MM.1S (cell line): ENCODE measurements at regions not wholly inside any gene's neighbourhood (a gene's known extent, or its start where the extent isn't known, plus 50 kb on each side); places are given as distances from the start of the nearest gene placed in this dataset.

Source experiments
- DNase-seq: peaks from one replicate; pipeline ENCODE4 v3.0.0-alpha.2; 2015
- H2AFZ ChIP-seq: fragments of 300-600 bp; sonication (generic); 2 replicates; pipeline ENCODE4 v1.6.0; 2016; ENCODE audit warnings: antibody characterized with exemption, low read length
- H3F3A ChIP-seq: fragments of 300-600 bp; sonication (generic); 2 replicates; pipeline ENCODE4 v1.6.1; 2016; ENCODE audit warnings: mild to moderate bottlenecking, antibody characterized with exemption, low read length, moderate library complexity, mixed read lengths; ENCODE audit not compliant: insufficient read depth
- H3K27ac ChIP-seq: fragments of 300-600 bp; sonication (generic); 2 replicates; pipeline ENCODE4 v1.5.1; 2016; ENCODE audit warnings: mild to moderate bottlenecking, low read length
- H3K27me3 ChIP-seq: fragments of 300-600 bp; sonication (generic); replicated peaks from 2 replicates; pipeline ENCODE4 v1.6.0; 2016; ENCODE audit warnings: low read length; ENCODE audit not compliant: insufficient read depth
- H3K36me3 ChIP-seq: fragments of 300-600 bp; sonication (generic); replicated peaks from 2 replicates; pipeline ENCODE4 v1.6.1; 2016; ENCODE audit warnings: mild to moderate bottlenecking, low read length, mixed read lengths; ENCODE audit not compliant: insufficient read depth
- H3K4me1 ChIP-seq: fragments of 300-600 bp; sonication (generic); 2 replicates; pipeline ENCODE4 v1.6.1; 2016; ENCODE audit warnings: low read length, mixed read lengths
- H3K4me2 ChIP-seq: fragments of 300-600 bp; sonication (generic); 2 replicates; pipeline ENCODE4 v1.6.0; 2016; ENCODE audit warnings: low read depth, low read length
- H3K4me3 ChIP-seq: fragments of 300-600 bp; sonication (generic); 2 replicates; pipeline ENCODE4 v1.5.1; 2016; ENCODE audit warnings: low read length, mixed read lengths
- H3K79me2 ChIP-seq: fragments of 300-600 bp; sonication (generic); 2 replicates; pipeline ENCODE4 v1.6.1; 2016; ENCODE audit warnings: mixed run types, low read length, mixed read lengths
- H3K9ac ChIP-seq: fragments of 300-600 bp; sonication (generic); 2 replicates; pipeline ENCODE4 v1.6.1; 2016; ENCODE audit warnings: low read length, mixed read lengths
- H3K9me2 ChIP-seq: fragments of 300-600 bp; sonication (generic); replicated peaks from 2 replicates; pipeline ENCODE4 v1.6.1; 2016; ENCODE audit warnings: mild to moderate bottlenecking, low read length, mixed read lengths; ENCODE audit not compliant: insufficient read depth
- H3K9me3 ChIP-seq: fragments of 300-600 bp; sonication (generic); replicated peaks from 2 replicates; pipeline ENCODE4 v1.6.1; 2016; ENCODE audit warnings: mild to moderate bottlenecking, low read length, mixed read lengths; ENCODE audit not compliant: insufficient read depth
- H4K20me1 ChIP-seq: fragments of 300-600 bp; sonication (generic); 2 replicates; pipeline ENCODE4 v1.6.1; 2016; ENCODE audit warnings: mild to moderate bottlenecking, low read length, moderate library complexity, mixed read lengths; ENCODE audit not compliant: insufficient read depth
- CTCF ChIP-seq: fragments of 300-600 bp; sonication (generic); IDR thresholded peaks from 2 replicates; pipeline ENCODE4 v1.5.1; 2016; ENCODE audit warnings: antibody characterized with exemption, low read length, mixed read lengths
- EZH2 ChIP-seq: fragments of 300-600 bp; sonication (generic); optimal IDR thresholded peaks from 2 replicates; pipeline ENCODE3; 2017; ENCODE audit warnings: low read depth, mild to moderate bottlenecking, antibody characterized with exemption, low read length, mixed read lengths
- EZH2phosphoT487 ChIP-seq: fragments of 300-600 bp; sonication (generic); IDR thresholded peaks from 2 replicates; pipeline ENCODE4 v1.6.1; 2018; ENCODE audit warnings: antibody characterized with exemption, low read length

- Histone ChIP-seq H3K36me3 (no peaks in the 10 kb centered on the region), H3K9me2 (no peaks in the 10 kb centered on the region), H3K79me2 (no peaks in the 10 kb centered on the region), H3K4me3 (no peak overlapping the region), H3K4me2 (no peak overlapping the region), H3F3A (no peaks in the 10 kb centered on the region), H3K27me3 (no peaks in the 10 kb centered on the region), H3K27ac (no peak overlapping the region), H3K9me3 (no peaks in the 10 kb centered on the region), H2AFZ (no peak overlapping the region), H4K20me1 (no peaks in the 10 kb centered on the region), H3K9ac (no peak overlapping the region), H3K4me1 (no peaks in the 10 kb centered on the region)
- no peak for TF ChIP-seq CTCF
- DNase-seq: no peak
Observed at GRCh38 chr17:10987786-10988185, 149.9 kb upstream of the PIRT start.

- Histone ChIP-seq H3K4me2 (no peak overlapping the region), H3K9ac (no peak overlapping the region), H3F3A (no peaks in the 10 kb centered on the region), H3K9me3 (no peaks in the 10 kb centered on the region), H3K4me1 (no peaks in the 10 kb centered on the region), H3K27ac (no peak overlapping the region), H3K36me3 (no peaks in the 10 kb centered on the region), H3K79me2 (no peaks in the 10 kb centered on the region), H3K4me3 (no peak overlapping the region), H2AFZ (no peak overlapping the region), H3K9me2 (no peaks in the 10 kb centered on the region), H4K20me1 (no peaks in the 10 kb centered on the region), H3K27me3 (no peaks in the 10 kb centered on the region)
- TF ChIP-seq EZH2 (no peak), EZH2phosphoT487 (no peak), CTCF (no peak)
- no peak for DNase-seq
Observed at GRCh38 chr17:10984220-10984619, 146.3 kb upstream of the PIRT start.

DNA sequence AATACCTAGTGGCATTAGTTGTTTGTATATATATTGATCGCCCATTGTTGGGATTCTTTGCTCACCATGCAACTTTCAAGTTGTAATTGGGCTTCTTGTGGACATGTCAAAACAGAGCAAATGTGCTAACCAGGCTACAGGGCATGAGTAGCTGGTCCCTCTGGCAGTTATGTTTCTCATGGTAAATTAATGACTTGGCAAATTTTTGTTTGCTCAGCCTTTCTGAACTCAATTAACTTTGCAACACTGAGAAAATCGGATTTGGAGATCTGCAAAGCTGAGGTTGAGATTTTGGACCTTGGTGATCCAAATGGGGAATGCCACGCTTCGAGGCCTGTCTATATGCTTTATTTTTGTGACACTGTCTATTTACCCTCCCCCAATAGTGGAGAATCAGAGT, 138.5 kb upstream of the PIRT start:
- Histone ChIP-seq H3F3A (no peaks in the 10 kb centered on the region), H3K4me2 (no peak overlapping the region), H3K27me3 (no peaks in the 10 kb centered on the region), H3K9ac (no peak overlapping the region), H2AFZ (no peak overlapping the region), H3K79me2 (no peaks in the 10 kb centered on the region), H3K9me2 (no peaks in the 10 kb centered on the region), H3K4me1 (no peaks in the 10 kb centered on the region), H3K27ac (no peak overlapping the region), H4K20me1 (no peaks in the 10 kb centered on the region), H3K36me3 (no peaks in the 10 kb centered on the region), H3K9me3 (no peaks in the 10 kb centered on the region), H3K4me3 (no peak overlapping the region)
- TF ChIP-seq EZH2 (no peak), EZH2phosphoT487 (no peak), CTCF (no peak)
- no peak for DNase-seq

- H3K27ac ChIP-seq: no peak overlapping the region
- no peaks in the 10 kb centered on the region for H3K27me3 ChIP-seq
- no peaks in the 10 kb centered on the region for H3K4me1 ChIP-seq
- H3K79me2 ChIP-seq: no peaks in the 10 kb centered on the region
- no peak overlapping the region for H3K9ac ChIP-seq
- no peak overlapping the region for H3K4me3 ChIP-seq
- H3K4me2 ChIP-seq: no peak overlapping the region
- H3K9me2 ChIP-seq: no peaks in the 10 kb centered on the region
- no peaks in the 10 kb centered on the region for H3K9me3 ChIP-seq
- no peaks in the 10 kb centered on the region for H3K36me3 ChIP-seq
- H3F3A ChIP-seq: no peaks in the 10 kb centered on the region
- no peak for DNase-seq
- TF ChIP-seq CTCF: no peak
- no peak for TF ChIP-seq EZH2phosphoT487
- TF ChIP-seq EZH2: no peak
- H4K20me1 ChIP-seq: no peaks in the 10 kb centered on the region
- no peak overlapping the region for H2AFZ ChIP-seq
Observed at GRCh38 chr17:10968007-10968406, 130.1 kb upstream of the PIRT start.
